SK-N-SH (cell line): ENCODE measurements at regions not wholly inside any gene's neighbourhood (a gene's known extent, or its start where the extent isn't known, plus 50 kb on each side); places are given as distances from the start of the nearest gene placed in this dataset.

Experiments
- EZH2phosphoT487 ChIP-seq: fragments of 200-600 bp; sonication (generic); IDR thresholded peaks from 2 replicates; pipeline ENCODE4 v1.6.1; 2017; ENCODE audit warnings: low read depth, mixed run types, mild to moderate bottlenecking, antibody characterized with exemption, moderate library complexity, borderline replicate concordance
- JUND ChIP-seq: IDR thresholded peaks from 2 replicates; pipeline ENCODE4 v1.4.0; 2012
- POLR2AphosphoS5 ChIP-seq: IDR thresholded peaks from 2 replicates; pipeline ENCODE4 v1.6.1; 2012; ENCODE audit warnings: low read depth, low read length
- RXRA ChIP-seq: IDR thresholded peaks from 2 replicates; pipeline ENCODE4 v1.4.0; 2012; ENCODE audit warnings: low read depth, mild to moderate bottlenecking, borderline replicate concordance
- SIN3A ChIP-seq: IDR thresholded peaks from 2 replicates; pipeline ENCODE4 v1.6.1; 2012; ENCODE audit warnings: low read depth, mild to moderate bottlenecking, low read length, moderate library complexity, borderline replicate concordance
- TAF1 ChIP-seq: IDR thresholded peaks from 2 replicates; pipeline ENCODE4 v1.6.1; 2012; ENCODE audit warnings: low read depth, mild to moderate bottlenecking, low read length, moderate library complexity, borderline replicate concordance
- TF ChIP-seq, protein P1 (sequence below): fragments of 200-600 bp; sonication (generic); IDR thresholded peaks from 2 replicates; pipeline ENCODE4 v1.6.1; 2017; ENCODE audit warnings: antibody characterized with exemption, mild to moderate bottlenecking, moderate library complexity

- TF ChIP-seq, protein P1, sequence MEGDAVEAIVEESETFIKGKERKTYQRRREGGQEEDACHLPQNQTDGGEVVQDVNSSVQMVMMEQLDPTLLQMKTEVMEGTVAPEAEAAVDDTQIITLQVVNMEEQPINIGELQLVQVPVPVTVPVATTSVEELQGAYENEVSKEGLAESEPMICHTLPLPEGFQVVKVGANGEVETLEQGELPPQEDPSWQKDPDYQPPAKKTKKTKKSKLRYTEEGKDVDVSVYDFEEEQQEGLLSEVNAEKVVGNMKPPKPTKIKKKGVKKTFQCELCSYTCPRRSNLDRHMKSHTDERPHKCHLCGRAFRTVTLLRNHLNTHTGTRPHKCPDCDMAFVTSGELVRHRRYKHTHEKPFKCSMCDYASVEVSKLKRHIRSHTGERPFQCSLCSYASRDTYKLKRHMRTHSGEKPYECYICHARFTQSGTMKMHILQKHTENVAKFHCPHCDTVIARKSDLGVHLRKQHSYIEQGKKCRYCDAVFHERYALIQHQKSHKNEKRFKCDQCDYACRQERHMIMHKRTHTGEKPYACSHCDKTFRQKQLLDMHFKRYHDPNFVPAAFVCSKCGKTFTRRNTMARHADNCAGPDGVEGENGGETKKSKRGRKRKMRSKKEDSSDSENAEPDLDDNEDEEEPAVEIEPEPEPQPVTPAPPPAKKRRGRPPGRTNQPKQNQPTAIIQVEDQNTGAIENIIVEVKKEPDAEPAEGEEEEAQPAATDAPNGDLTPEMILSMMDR, result no peak
- TF ChIP-seq EZH2phosphoT487 (no peak), TAF1 (no peak), JUND (0 out of 2 replicates have a peak, but pooled peaks have one; percentile 10), RXRA (no peak), POLR2AphosphoS5 (peak; percentile 60; the same call in 1 of the 2 replicates), SIN3A (no peak)
These were observed 482.9 kb downstream of the POM121L12 start for GRCh38 chr7:53518319-53518718.
